Mesenchymal stem cell (in vitro differentiated cells and primary cell): ENCODE measurements at regions not wholly inside any gene's neighbourhood (a gene's known extent, or its start where the extent isn't known, plus 50 kb on each side); places are given as distances from the start of the nearest gene placed in this dataset.
A peak's percentile ranks its signal among the peaks of the same experiment; 100 is the strongest.

Source experiments
- DNase-seq: peaks from one replicate; pipeline ENCODE4 v3.0.0-alpha.2; 2013
- H2AFZ ChIP-seq: one replicate; pipeline ENCODE4 v1.6.1; 2013; ENCODE audit warnings: low read depth, mild to moderate bottlenecking, control low read depth, inconsistent platforms, low read length, moderate library complexity
- H2AK5ac ChIP-seq: 2 replicates; pipeline ENCODE4 v1.6.1; 2013; ENCODE audit warnings: low read length, moderate library complexity, mild to moderate bottlenecking, inconsistent platforms; ENCODE audit not compliant: severe bottlenecking
- H2BK120ac ChIP-seq: one replicate; pipeline ENCODE4 v1.6.1; 2013; ENCODE audit warnings: low read depth, mild to moderate bottlenecking, inconsistent platforms, low read length, moderate library complexity
- H2BK12ac ChIP-seq, 2 experiments: one replicate each; pipeline ENCODE4 v1.6.1; 2013; ENCODE audit warnings: inconsistent platforms in 2 of 2, low read length in 2 of 2, mild to moderate bottlenecking in 2 of 2, moderate library complexity in 2 of 2, control low read depth in 1 of 2
- H2BK15ac ChIP-seq: one replicate; pipeline ENCODE4 v1.6.1; 2013; ENCODE audit warnings: mild to moderate bottlenecking, low read depth, inconsistent platforms; ENCODE audit not compliant: poor library complexity, severe bottlenecking
- H2BK5ac ChIP-seq: 2 replicates; pipeline ENCODE4 v1.6.1; 2013; ENCODE audit warnings: low read depth, mild to moderate bottlenecking, low read length, control low read depth, inconsistent platforms; ENCODE audit not compliant: poor library complexity, severe bottlenecking
- H3K14ac ChIP-seq, 2 experiments: one replicate each; pipeline ENCODE4 v1.6.1; 2013; ENCODE audit warnings: inconsistent platforms in 2 of 2, low read length in 2 of 2, control low read depth in 1 of 2, mild to moderate bottlenecking in 1 of 2, moderate library complexity in 1 of 2
- H3K18ac ChIP-seq, 2 experiments: one replicate each; pipeline ENCODE4 v1.6.1; 2013; ENCODE audit warnings: inconsistent platforms in 2 of 2, low read length in 2 of 2, control low read depth in 1 of 2, low read depth in 1 of 2, mild to moderate bottlenecking in 1 of 2
- H3K23ac ChIP-seq, 2 experiments: one replicate each; pipeline ENCODE4 v1.6.1; 2013; ENCODE audit warnings: inconsistent platforms in 2 of 2, low read length in 2 of 2, mild to moderate bottlenecking in 2 of 2, moderate library complexity in 2 of 2, control low read depth in 1 of 2
- H3K27ac ChIP-seq: 2 replicates; pipeline ENCODE4 v1.5.1; 2013; ENCODE audit warnings: mild to moderate bottlenecking, moderate library complexity, low read length, control low read depth, inconsistent platforms; ENCODE audit not compliant: poor library complexity, severe bottlenecking
- H3K27me3 ChIP-seq, 2 experiments: 2 replicates each; pipeline versions ENCODE4 v1.6.1 to v1.7.0; 2013; ENCODE audit warnings: low read length in 2 of 2, mild to moderate bottlenecking in 2 of 2, moderate library complexity in 2 of 2, control low read depth in 1 of 2, inconsistent platforms in 1 of 2; ENCODE audit not compliant: control insufficient read depth in 1 of 2, insufficient read depth in 1 of 2
- H3K36me3 ChIP-seq, 2 experiments: 2 replicates each; pipeline versions ENCODE4 v1.6.1 to v1.7.0; 2013; ENCODE audit warnings: low read length in 2 of 2, control low read depth in 1 of 2, inconsistent platforms in 1 of 2, low read depth in 1 of 2, mild to moderate bottlenecking in 1 of 2; ENCODE audit not compliant: insufficient read depth in 2 of 2, control insufficient read depth in 1 of 2
- H3K4ac ChIP-seq, 2 experiments: one replicate each; pipeline ENCODE4 v1.6.1; 2013; ENCODE audit warnings: inconsistent platforms in 2 of 2, low read length in 2 of 2, mild to moderate bottlenecking in 2 of 2, moderate library complexity in 2 of 2, control low read depth in 1 of 2, low read depth in 1 of 2
- H3K4me1 ChIP-seq: 2 replicates; pipeline ENCODE4 v1.6.1; 2013; ENCODE audit warnings: low read depth, low read length, control low read depth; ENCODE audit not compliant: control insufficient read depth, insufficient read depth
- H3K4me2 ChIP-seq: 2 replicates; pipeline ENCODE4 v1.6.1; 2013; ENCODE audit warnings: low read length, mild to moderate bottlenecking, inconsistent platforms; ENCODE audit not compliant: poor library complexity, severe bottlenecking
- H3K4me3 ChIP-seq, 2 experiments: 2 replicates each; pipeline versions ENCODE4 v1.5.1 to v1.7.0; 2013; ENCODE audit warnings: low read length in 2 of 2, mild to moderate bottlenecking in 2 of 2, control low read depth in 1 of 2, low read depth in 1 of 2; ENCODE audit not compliant: insufficient read depth in 1 of 2
- H3K79me1 ChIP-seq: replicated peaks from 2 replicates; pipeline ENCODE4 v1.6.1; 2013; ENCODE audit warnings: mild to moderate bottlenecking, control low read depth, low read length, inconsistent platforms; ENCODE audit not compliant: poor library complexity, severe bottlenecking
- H3K9ac ChIP-seq: 2 replicates; pipeline ENCODE4 v1.7.0; 2013; ENCODE audit warnings: mild to moderate bottlenecking, low read length, moderate library complexity
- H3K9me3 ChIP-seq: 2 replicates; pipeline ENCODE4 v1.7.0; 2013; ENCODE audit warnings: mild to moderate bottlenecking, low read length; ENCODE audit not compliant: control insufficient read depth
- H4K8ac ChIP-seq: one replicate; pipeline ENCODE4 v1.6.1; 2013; ENCODE audit warnings: inconsistent platforms, mild to moderate bottlenecking, low read length, moderate library complexity
- H4K91ac ChIP-seq: one replicate; pipeline ENCODE4 v1.6.1; 2013; ENCODE audit warnings: mild to moderate bottlenecking, low read length, inconsistent platforms
- WGBS: methylation state at CpG from one replicate; pipeline ENCODE4 v1.1.7; 2013; ENCODE audit warnings: mixed read lengths; 5-methylcytosine and 5-hydroxymethylcytosine counted together

GRCh38 chr10:29691564-29692072 lies 56.8 kb upstream of the SVIL start:
- Histone ChIP-seq H3K23ac (no peak overlapping the region), H2BK120ac (no peak overlapping the region)

GRCh38 chr10:29689001-29689400 lies 54.2 kb upstream of the SVIL start:
- Histone ChIP-seq H3K4me3 (no peak overlapping the region), H4K91ac (no peak overlapping the region), H2BK15ac (no peak overlapping the region), H2BK120ac (peak overlapping the region; percentile 13), H4K8ac (no peak overlapping the region), H3K79me1 (peaks cover 4% of the 10 kb centered on the region), H3K4me1 (peaks cover 10% of the 10 kb centered on the region), H2AK5ac (no peak overlapping the region), H3K9ac (no peak overlapping the region), H3K36me3 (peaks cover 0 to 24% of the 10 kb centered on the region in 2 experiments), H3K18ac (no peak overlapping the region), H3K4me2 (no peak overlapping the region), H2BK5ac (no peak overlapping the region), H2BK12ac (no peak overlapping the region), H2AFZ (no peak overlapping the region), H3K23ac (no peak overlapping the region), H3K14ac (no peak overlapping the region), H3K27me3 (no peaks in the 10 kb centered on the region), H3K4ac (no peak overlapping the region), H3K27ac (peak overlapping the region; percentile 64), H3K9me3 (no peaks in the 10 kb centered on the region)
- WGBS: 13% methylated on average over 6 of the region's 7 CpGs
- DNase-seq: peak; percentile 83

More at GRCh38 chr10:29691564-29692072, 56.8 kb upstream of the SVIL start:
- Histone ChIP-seq H3K4me2 (no peak overlapping the region), H4K8ac (peak overlapping the region; percentile 54), H3K4ac (no peak overlapping the region), H2BK5ac (no peak overlapping the region), H3K79me1 (peaks cover 1% of the 10 kb centered on the region), H3K14ac (no peak overlapping the region), H3K36me3 (peaks cover 0 to 2% of the 10 kb centered on the region in 2 experiments), H2AFZ (no peak overlapping the region), H3K27ac (peak overlapping the region; percentile 5), H4K91ac (no peak overlapping the region), H3K4me1 (peaks cover 12% of the 10 kb centered on the region), H2BK15ac (no peak overlapping the region), H2AK5ac (no peak overlapping the region), H3K18ac (peak overlapping the region; percentile 2 to 28), H3K27me3 (no peaks in the 10 kb centered on the region), H3K9ac (peak overlapping the region; percentile 68), H3K4me3 (peak overlapping the region in 1 of 2 experiments; percentile 63), H3K9me3 (no peaks in the 10 kb centered on the region), H2BK12ac (no peak overlapping the region)
- DNase-seq: peak; percentile 88
- 5% methylated on average over 5 of the region's 5 CpGs for WGBS

DNA sequence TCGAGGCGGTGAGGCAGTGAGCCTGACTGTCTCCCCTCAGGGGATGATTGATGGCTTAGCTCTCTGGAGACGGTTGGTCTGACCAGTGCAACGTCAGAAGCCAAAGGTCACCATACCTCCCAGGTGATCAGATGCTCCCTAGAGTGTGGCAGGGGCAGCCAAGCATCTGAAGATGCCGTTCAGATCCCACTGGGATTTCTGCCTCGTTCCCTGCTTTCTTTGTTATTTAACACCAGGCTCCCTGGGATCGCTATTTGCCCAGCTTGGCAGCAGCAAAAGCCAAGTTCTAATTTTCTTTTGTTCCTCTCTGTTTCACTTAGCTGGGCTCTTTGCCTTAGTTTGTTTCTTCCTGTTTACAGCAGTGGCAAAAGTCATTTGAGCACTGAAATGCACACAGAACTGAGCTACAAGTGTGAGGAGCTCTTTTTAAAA lies 53.5 kb upstream of the SVIL start:
- no peak overlapping the region for H2AFZ ChIP-seq
- peaks cover 3 to 31% of the 10 kb centered on the region in 2 experiments for H3K36me3 ChIP-seq
- no peak overlapping the region for H3K9ac ChIP-seq
- no peak overlapping the region for H2BK12ac ChIP-seq
- H4K8ac ChIP-seq: no peak overlapping the region
- H3K9me3 ChIP-seq: no peaks in the 10 kb centered on the region
- no peak overlapping the region for H3K4me2 ChIP-seq
- no peak overlapping the region for H4K91ac ChIP-seq
- peak overlapping the region in 1 of 2 experiments; percentile 1 for H3K14ac ChIP-seq
- H3K18ac ChIP-seq: peak overlapping the region; percentile 15 to 16
- peak overlapping the region; percentile 54 for H2BK120ac ChIP-seq
- H3K27ac ChIP-seq: peak overlapping the region; percentile 81
- no peaks in the 10 kb centered on the region for H3K27me3 ChIP-seq
- peak overlapping the region in 1 of 2 experiments; percentile 5 for H3K4ac ChIP-seq
- no peak overlapping the region for H3K23ac ChIP-seq
- peaks cover 8% of the 10 kb centered on the region for H3K4me1 ChIP-seq
- peak overlapping the region in 1 of 2 experiments; percentile 1 for H3K4me3 ChIP-seq
- no peak overlapping the region for H2AK5ac ChIP-seq
- H2BK15ac ChIP-seq: no peak overlapping the region
- DNase-seq: peak; percentile 48
- WGBS: 8% methylated on average over 7 of the region's 7 CpGs
- H2BK5ac ChIP-seq: no peak overlapping the region
- peaks cover 11% of the 10 kb centered on the region for H3K79me1 ChIP-seq

DNA sequence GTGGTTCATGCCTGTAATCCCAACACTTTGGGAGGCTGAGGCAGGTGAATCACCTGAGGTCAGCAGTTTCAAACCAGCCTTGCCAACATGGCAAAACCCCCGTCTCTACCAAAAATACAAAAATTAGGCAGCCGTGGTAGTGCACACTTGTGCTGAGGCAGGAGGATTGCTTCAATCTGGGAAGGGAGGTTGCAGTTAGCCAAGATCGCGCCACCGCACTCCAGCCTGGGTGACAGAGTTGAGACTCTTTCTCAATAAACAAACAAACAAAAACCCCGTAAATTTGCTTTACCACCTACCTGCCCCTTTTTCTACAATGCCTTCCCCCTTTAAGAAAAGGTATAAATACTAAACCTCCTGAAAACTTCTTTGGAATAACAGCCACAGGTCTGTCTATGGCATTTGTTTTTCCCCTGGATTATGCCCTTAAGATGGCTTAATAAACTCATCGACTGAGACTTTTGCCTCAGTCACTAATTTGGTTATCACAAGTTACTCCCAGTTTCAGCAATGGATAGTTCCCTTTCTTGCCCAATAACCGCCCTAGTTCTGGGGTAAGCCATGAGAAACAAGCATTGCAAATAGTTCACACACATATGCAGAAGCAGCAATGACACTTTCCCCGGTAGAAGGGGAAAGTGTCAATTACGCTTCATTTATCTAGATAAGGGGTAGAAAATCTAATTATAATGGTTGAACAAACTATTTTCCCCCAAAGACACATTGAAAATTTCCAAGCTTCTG lies 52.8 kb upstream of the SVIL start:
- Histone ChIP-seq H3K9ac (no peak overlapping the region), H2AK5ac (no peak overlapping the region), H2BK5ac (no peak overlapping the region), H3K4me2 (no peak overlapping the region), H2BK120ac (no peak overlapping the region), H3K27ac (peak overlapping the region; percentile 24), H2BK12ac (no peak overlapping the region), H4K91ac (no peak overlapping the region), H3K9me3 (no peaks in the 10 kb centered on the region), H3K14ac (no peak overlapping the region), H3K18ac (no peak overlapping the region), H3K27me3 (no peaks in the 10 kb centered on the region), H3K79me1 (peaks cover 16% of the 10 kb centered on the region), H4K8ac (no peak overlapping the region), H3K4me1 (peaks cover 8% of the 10 kb centered on the region), H3K36me3 (peaks cover 3 to 37% of the 10 kb centered on the region in 2 experiments), H3K4ac (no peak overlapping the region), H2BK15ac (no peak overlapping the region), H3K4me3 (peak overlapping the region in 1 of 2 experiments; percentile 1), H2AFZ (no peak overlapping the region), H3K23ac (no peak overlapping the region)
- 85% methylated on average over 8 of the region's 10 CpGs for WGBS
- peak; percentile 70 for DNase-seq
